Coronary artery (tissue), 2 donors: ENCODE measurements at regions not wholly inside any gene's neighbourhood (a gene's known extent, or its start where the extent isn't known, plus 50 kb on each side); places are given as distances from the start of the nearest gene placed in this dataset.
"Not testable (repeated sequence)": the region's sequence is repeated elsewhere in the genome, so short reads cannot be mapped to it uniquely, and the experiment has no call there.

ENCODE experiments used
- DNase-seq: peaks from one replicate; pipeline ENCODE4 v3.0.0-alpha.2; 2017; ENCODE audit warnings: low spot score
- H3K27ac ChIP-seq, 2 donors: fragments of 200-600 bp; sonication (generic); one replicate each; pipeline ENCODE4 v1.5.1; 2016 to 2019
- H3K4me3 ChIP-seq: fragments of 200-600 bp; sonication (generic); 2 replicates; pipeline ENCODE4 v1.5.1; 2016; ENCODE audit warnings: mild to moderate bottlenecking, moderate library complexity
- TF ChIP-seq, protein P1 (sequence below): fragments of 200-600 bp; sonication (generic); IDR thresholded peaks from one replicate; pipeline ENCODE4 v1.5.1; 2019; ENCODE audit warnings: antibody characterized with exemption

DNA sequence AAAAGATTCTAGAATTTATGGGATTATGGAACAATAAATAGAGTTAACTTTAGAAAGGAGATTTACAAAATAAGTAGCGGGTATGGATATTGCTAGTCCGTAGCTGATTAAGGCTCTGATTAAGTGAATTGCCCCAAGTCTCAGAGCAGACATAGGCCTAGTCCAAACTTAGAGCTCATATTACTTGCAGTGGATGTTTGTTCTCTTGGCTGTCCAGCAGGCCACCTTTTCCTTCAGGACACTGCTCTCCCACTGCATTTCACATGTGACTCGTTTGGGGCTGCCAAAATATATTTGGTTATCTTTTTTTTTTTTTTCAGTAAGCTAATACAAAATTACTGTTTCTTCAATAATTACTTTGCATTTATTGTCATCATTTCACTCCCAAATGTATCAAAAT lies 76.6 kb downstream of the ARRDC3 start:
- Histone ChIP-seq H3K4me3 (no peak overlapping the region), H3K27ac (peak overlapping the region in 1 of 2 donors; percentile 19)
- DNase-seq, result no peak
- TF ChIP-seq, protein P1, sequence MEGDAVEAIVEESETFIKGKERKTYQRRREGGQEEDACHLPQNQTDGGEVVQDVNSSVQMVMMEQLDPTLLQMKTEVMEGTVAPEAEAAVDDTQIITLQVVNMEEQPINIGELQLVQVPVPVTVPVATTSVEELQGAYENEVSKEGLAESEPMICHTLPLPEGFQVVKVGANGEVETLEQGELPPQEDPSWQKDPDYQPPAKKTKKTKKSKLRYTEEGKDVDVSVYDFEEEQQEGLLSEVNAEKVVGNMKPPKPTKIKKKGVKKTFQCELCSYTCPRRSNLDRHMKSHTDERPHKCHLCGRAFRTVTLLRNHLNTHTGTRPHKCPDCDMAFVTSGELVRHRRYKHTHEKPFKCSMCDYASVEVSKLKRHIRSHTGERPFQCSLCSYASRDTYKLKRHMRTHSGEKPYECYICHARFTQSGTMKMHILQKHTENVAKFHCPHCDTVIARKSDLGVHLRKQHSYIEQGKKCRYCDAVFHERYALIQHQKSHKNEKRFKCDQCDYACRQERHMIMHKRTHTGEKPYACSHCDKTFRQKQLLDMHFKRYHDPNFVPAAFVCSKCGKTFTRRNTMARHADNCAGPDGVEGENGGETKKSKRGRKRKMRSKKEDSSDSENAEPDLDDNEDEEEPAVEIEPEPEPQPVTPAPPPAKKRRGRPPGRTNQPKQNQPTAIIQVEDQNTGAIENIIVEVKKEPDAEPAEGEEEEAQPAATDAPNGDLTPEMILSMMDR, result no peak

DNA sequence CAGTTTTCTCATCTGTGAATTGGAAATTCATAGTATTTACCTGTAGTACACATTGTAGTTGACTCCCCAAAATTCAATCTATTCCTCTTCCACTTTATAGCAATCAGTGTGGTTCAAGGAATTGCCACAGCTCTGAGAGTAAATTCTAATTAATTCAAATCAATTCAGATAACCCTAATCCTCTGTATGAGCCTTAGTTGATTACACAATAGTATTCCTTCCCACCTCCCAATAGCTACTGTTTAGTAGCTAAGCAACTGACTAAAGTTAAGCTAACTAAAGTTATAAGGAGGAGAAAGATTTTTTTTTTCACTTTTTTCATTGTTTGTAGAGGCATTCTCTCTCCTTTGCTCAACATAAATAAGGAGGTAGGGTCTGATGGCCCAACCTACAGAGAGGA lies 77.5 kb downstream of the ARRDC3 start:
- Histone ChIP-seq H3K4me3 (no peak overlapping the region), H3K27ac (no peak overlapping the region)
- no peak for DNase-seq
- TF ChIP-seq, protein P1, result no peak

- H3K4me3 ChIP-seq, DNase-seq, H3K27ac ChIP-seq: not testable (repeated sequence)
Observed at GRCh38 chr5:91304015-91304414, 79.1 kb downstream of the ARRDC3 start.

DNA sequence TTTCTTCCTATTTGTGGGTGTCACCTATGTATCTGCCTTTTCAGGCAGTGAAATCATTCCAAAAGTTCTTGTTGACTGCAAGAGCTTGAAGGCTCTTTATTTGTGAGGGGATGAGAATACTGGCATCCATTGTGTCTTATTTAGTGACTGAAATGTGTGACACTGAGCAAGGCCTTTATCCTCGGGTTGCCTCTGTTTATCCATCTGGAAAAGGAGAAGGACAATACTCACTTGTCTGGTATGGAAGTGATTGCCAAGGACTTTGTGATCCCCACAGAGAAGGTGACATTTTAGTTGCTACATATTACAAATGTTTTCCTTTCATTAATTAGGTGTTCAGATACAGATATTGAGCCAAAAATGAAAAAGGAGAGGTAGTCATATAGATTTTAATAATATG lies 80.2 kb downstream of the ARRDC3 start:
- DNase-seq, result no peak
- TF ChIP-seq, protein P1, result no peak
- Histone ChIP-seq H3K4me3 (no peak overlapping the region), H3K27ac (no peak overlapping the region)

GRCh38 chr5:91302305-91302704 lies 80.8 kb downstream of the ARRDC3 start:
- no peak overlapping the region for H3K27ac ChIP-seq
- no peak overlapping the region for H3K4me3 ChIP-seq
- TF ChIP-seq, protein P1, result no peak
- no peak for DNase-seq

GRCh38 chr5:91301106-91301846 lies 81.8 kb downstream of the ARRDC3 start:
- DNase-seq, result no peak
- peak overlapping the region in 1 of 2 donors; percentile 20 for H3K27ac ChIP-seq
- TF ChIP-seq, protein P1, result no peak
- no peak overlapping the region for H3K4me3 ChIP-seq

DNA sequence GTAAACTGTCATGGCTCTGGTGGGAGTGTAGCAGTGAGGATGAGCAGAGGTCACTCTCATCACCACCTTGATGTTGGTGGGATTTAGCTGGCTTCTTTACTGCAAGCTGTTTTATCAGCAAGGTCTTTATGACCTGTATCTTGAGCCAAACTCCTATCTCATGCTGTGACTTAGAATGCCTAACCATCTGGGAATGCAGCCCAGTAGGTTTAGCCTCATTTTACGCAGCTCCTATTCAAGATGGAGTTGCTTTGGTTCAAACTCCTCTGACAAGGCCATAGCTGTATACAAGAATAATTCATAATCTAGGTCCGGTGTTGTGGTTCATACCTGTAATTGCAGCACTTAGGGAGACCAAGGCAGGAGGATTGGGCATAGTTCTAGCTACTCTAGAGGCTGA lies 85.1 kb downstream of the ARRDC3 start:
- no peak overlapping the region for H3K4me3 ChIP-seq
- no peak for DNase-seq
- peak overlapping the region in 1 of 2 donors; percentile 5 for H3K27ac ChIP-seq
- TF ChIP-seq, protein P1, result no peak
